ENCODE measurements at regions not wholly inside any gene's neighbourhood (a gene's known extent, or its start where the extent isn't known, plus 50 kb on each side); places are given as distances from the start of the nearest gene placed in this dataset.

- DNase-seq (ENCODE audit: low spot score): no peak
- Mint-ChIP-seq H3K4me1 (ENCODE audit: low read depth) (no peaks in the 10 kb centered on the region), H3K27ac (no peak overlapping the region), H3K27me3 (ENCODE audit: insufficient read depth) (peaks cover 4% of the 10 kb centered on the region), H3K4me3 (no peak overlapping the region), H3K36me3 (ENCODE audit: low read depth) (no peaks in the 10 kb centered on the region), H3K9me3 (no peaks in the 10 kb centered on the region)
- intact Hi-C loops (cut with micrococcal nuclease): no loop called here
These were observed 363.7 kb downstream of the MATN1 start for GRCh38 chr1:30359539-30360220.

- H3K27ac Mint-ChIP-seq: no peak overlapping the region
- no peaks in the 10 kb centered on the region for H3K36me3 Mint-ChIP-seq (ENCODE audit: low read depth)
- H3K4me3 Mint-ChIP-seq: no peak overlapping the region
- H3K27me3 Mint-ChIP-seq (ENCODE audit: insufficient read depth): peaks cover 4% of the 10 kb centered on the region
- no peaks in the 10 kb centered on the region for H3K4me1 Mint-ChIP-seq (ENCODE audit: low read depth)
- intact Hi-C loops (cut with micrococcal nuclease): no loop called here
- no peaks in the 10 kb centered on the region for H3K9me3 Mint-ChIP-seq
- no peak for DNase-seq (ENCODE audit: low spot score)
These were observed 364.9 kb downstream of the MATN1 start for GRCh38 chr1:30358500-30358899.

GRCh38 chr1:30356839-30357238 lies 366.5 kb downstream of the MATN1 start:
- intact Hi-C loops (cut with micrococcal nuclease): no loop called here
- no peaks in the 10 kb centered on the region for H3K36me3 Mint-ChIP-seq (ENCODE audit: low read depth)
- no peaks in the 10 kb centered on the region for H3K4me1 Mint-ChIP-seq (ENCODE audit: low read depth)
- no peaks in the 10 kb centered on the region for H3K9me3 Mint-ChIP-seq
- no peak overlapping the region for H3K4me3 Mint-ChIP-seq
- no peak overlapping the region for H3K27ac Mint-ChIP-seq
- DNase-seq (ENCODE audit: low spot score): no peak
- peaks cover 6% of the 10 kb centered on the region for H3K27me3 Mint-ChIP-seq (ENCODE audit: insufficient read depth)

GRCh38 chr1:30354410-30354809 lies 369.0 kb downstream of the MATN1 start:
- peaks cover 12% of the 10 kb centered on the region for H3K27me3 Mint-ChIP-seq (ENCODE audit: insufficient read depth)
- no peak overlapping the region for H3K27ac Mint-ChIP-seq
- no peaks in the 10 kb centered on the region for H3K9me3 Mint-ChIP-seq
- intact Hi-C loops (cut with micrococcal nuclease): no loop called here
- no peak overlapping the region for H3K4me3 Mint-ChIP-seq
- no peaks in the 10 kb centered on the region for H3K4me1 Mint-ChIP-seq (ENCODE audit: low read depth)
- no peak for DNase-seq (ENCODE audit: low spot score)
- no peaks in the 10 kb centered on the region for H3K36me3 Mint-ChIP-seq (ENCODE audit: low read depth)

GRCh38 chr1:30353637-30354036 lies 369.7 kb downstream of the MATN1 start:
- Mint-ChIP-seq H3K4me3 (no peak overlapping the region), H3K27me3 (ENCODE audit: insufficient read depth) (peaks cover 12% of the 10 kb centered on the region)
- intact Hi-C loops (cut with micrococcal nuclease): no loop called here

GRCh38 chr1:30348147-30348546 lies 375.2 kb downstream of the MATN1 start:
- H3K4me3 Mint-ChIP-seq: no peak overlapping the region
- no peak overlapping the region for H3K27ac Mint-ChIP-seq
- DNase-seq (ENCODE audit: low spot score): no peak
- H3K4me1 Mint-ChIP-seq (ENCODE audit: low read depth): no peaks in the 10 kb centered on the region
- H3K36me3 Mint-ChIP-seq (ENCODE audit: low read depth): no peaks in the 10 kb centered on the region
- no peaks in the 10 kb centered on the region for H3K9me3 Mint-ChIP-seq
- H3K27me3 Mint-ChIP-seq (ENCODE audit: insufficient read depth): peaks cover 22% of the 10 kb centered on the region
- intact Hi-C loops (cut with micrococcal nuclease): no loop called here

More at GRCh38 chr1:30353637-30354036, 369.7 kb downstream of the MATN1 start:
- H3K9me3 Mint-ChIP-seq: no peaks in the 10 kb centered on the region
- no peaks in the 10 kb centered on the region for H3K4me1 Mint-ChIP-seq (ENCODE audit: low read depth)
- no peak for DNase-seq (ENCODE audit: low spot score)
- no peak overlapping the region for H3K27ac Mint-ChIP-seq
- H3K36me3 Mint-ChIP-seq (ENCODE audit: low read depth): no peaks in the 10 kb centered on the region

GRCh38 chr1:30345491-30346130 lies 377.8 kb downstream of the MATN1 start:
- H3K4me3 Mint-ChIP-seq: no peak overlapping the region
- no peak for DNase-seq (ENCODE audit: low spot score)
- no peak overlapping the region for H3K27ac Mint-ChIP-seq
- intact Hi-C loops (cut with micrococcal nuclease): no loop called here
- H3K36me3 Mint-ChIP-seq (ENCODE audit: low read depth): no peaks in the 10 kb centered on the region
- no peaks in the 10 kb centered on the region for H3K4me1 Mint-ChIP-seq (ENCODE audit: low read depth)
- no peaks in the 10 kb centered on the region for H3K9me3 Mint-ChIP-seq
- H3K27me3 Mint-ChIP-seq (ENCODE audit: insufficient read depth): peaks cover 20% of the 10 kb centered on the region

- DNase-seq (ENCODE audit: low spot score): no peak
- Mint-ChIP-seq H3K4me3 (no peak overlapping the region), H3K4me1 (ENCODE audit: low read depth) (no peaks in the 10 kb centered on the region), H3K36me3 (ENCODE audit: low read depth) (no peaks in the 10 kb centered on the region), H3K9me3 (no peaks in the 10 kb centered on the region), H3K27ac (no peak overlapping the region), H3K27me3 (ENCODE audit: insufficient read depth) (peaks cover 23% of the 10 kb centered on the region)
- intact Hi-C loops (cut with micrococcal nuclease): no loop called here
These were observed 379.8 kb downstream of the MATN1 start for GRCh38 chr1:30343562-30343961.

GRCh38 chr1:30342535-30343141 lies 380.7 kb downstream of the MATN1 start:
- intact Hi-C loops (cut with micrococcal nuclease): no loop called here
- DNase-seq (ENCODE audit: low spot score): no peak
- Mint-ChIP-seq H3K4me1 (ENCODE audit: low read depth) (no peaks in the 10 kb centered on the region), H3K27ac (no peak overlapping the region), H3K4me3 (no peak overlapping the region), H3K9me3 (no peaks in the 10 kb centered on the region), H3K36me3 (ENCODE audit: low read depth) (no peaks in the 10 kb centered on the region), H3K27me3 (ENCODE audit: insufficient read depth) (peaks cover 19% of the 10 kb centered on the region)

- Mint-ChIP-seq H3K9me3 (no peaks in the 10 kb centered on the region), H3K27ac (no peak overlapping the region), H3K4me1 (ENCODE audit: low read depth) (no peaks in the 10 kb centered on the region), H3K36me3 (ENCODE audit: low read depth) (no peaks in the 10 kb centered on the region), H3K4me3 (no peak overlapping the region), H3K27me3 (ENCODE audit: insufficient read depth) (peaks cover 19% of the 10 kb centered on the region)
- intact Hi-C loops (cut with micrococcal nuclease): no loop called here
- DNase-seq (ENCODE audit: low spot score): no peak
These were observed 382.5 kb downstream of the MATN1 start for GRCh38 chr1:30340934-30341333.

GRCh38 chr1:30339866-30340265 lies 383.5 kb downstream of the MATN1 start:
- Mint-ChIP-seq H3K4me1 (ENCODE audit: low read depth) (no peaks in the 10 kb centered on the region), H3K9me3 (no peaks in the 10 kb centered on the region), H3K27ac (no peak overlapping the region), H3K4me3 (no peak overlapping the region), H3K27me3 (ENCODE audit: insufficient read depth) (peaks cover 19% of the 10 kb centered on the region), H3K36me3 (ENCODE audit: low read depth) (no peaks in the 10 kb centered on the region)
- no peak for DNase-seq (ENCODE audit: low spot score)
- intact Hi-C loops (cut with micrococcal nuclease): no loop called here

GRCh38 chr1:30338765-30339164 lies 384.6 kb downstream of the MATN1 start:
- Mint-ChIP-seq H3K27ac (no peak overlapping the region), H3K4me3 (no peak overlapping the region), H3K27me3 (ENCODE audit: insufficient read depth) (peaks cover 15% of the 10 kb centered on the region), H3K36me3 (ENCODE audit: low read depth) (no peaks in the 10 kb centered on the region), H3K4me1 (ENCODE audit: low read depth) (no peaks in the 10 kb centered on the region), H3K9me3 (no peaks in the 10 kb centered on the region)
- intact Hi-C loops (cut with micrococcal nuclease): no loop called here
- DNase-seq (ENCODE audit: low spot score): no peak

- no peak for DNase-seq (ENCODE audit: low spot score)
- Mint-ChIP-seq H3K36me3 (ENCODE audit: low read depth) (no peaks in the 10 kb centered on the region), H3K4me1 (ENCODE audit: low read depth) (no peaks in the 10 kb centered on the region), H3K27me3 (ENCODE audit: insufficient read depth) (peaks cover 8% of the 10 kb centered on the region), H3K27ac (no peak overlapping the region), H3K4me3 (no peak overlapping the region), H3K9me3 (no peaks in the 10 kb centered on the region)
- intact Hi-C loops (cut with micrococcal nuclease): no loop called here
These were observed 386.1 kb downstream of the MATN1 start for GRCh38 chr1:30337324-30337620.

All from activated T-helper 1 cell treated with anti-CD3 and anti-CD28 coated beads, Interleukin-12 subunit alpha, Interleukin-12 subunit beta, Interleukin-2, Interleukin-4 antibody, amounts not matched to agents 30 ng/mL and 10 ng/mL and 1 ng/mL, durations not matched to agents 14 hours and 24 hours and 36 hours (primary cell).